ENCODE measurements at regions not wholly inside any gene's neighbourhood (a gene's known extent, or its start where the extent isn't known, plus 50 kb on each side); places are given as distances from the start of the nearest gene placed in this dataset.

GRCh38 chr5:102018279-102018678, 277.8 kb downstream of the SLCO4C1 start:
- no peak for TF ChIP-seq NRF1 (IDR thresholded peaks at IDR 0.05; ENCODE audit: low read depth, low read length)
- no peak for TF ChIP-seq USF2 (IDR thresholded peaks at IDR 0.05; ENCODE audit: borderline replicate concordance, low read depth, low read length)

Data from SK-N-SH (cell line).